Upper lobe of left lung (tissue), 6 donors: ENCODE measurements at regions not wholly inside any gene's neighbourhood (a gene's known extent, or its start where the extent isn't known, plus 50 kb on each side); places are given as distances from the start of the nearest gene placed in this dataset.
"Not testable (repeated sequence)": the region's sequence is repeated elsewhere in the genome, so short reads cannot be mapped to it uniquely, and the experiment has no call there.

Experiments
- ATAC-seq, 2 donors: fragments of 200-7000 bp; cut with Tn5 transposase; one replicate each; pipeline ENCODE4 v1.9.1; 2022; ENCODE audit warnings: mild to moderate bottlenecking in 2 of 2, moderate library complexity in 2 of 2; ENCODE audit not compliant: low FRiP score in 2 of 2
- DNase-seq, 2 donors: peaks; one replicate each; pipeline ENCODE4 v3.0.0-alpha.2; 2019 to 2020
- H3K27ac ChIP-seq, 4 donors: fragments of 200-600 bp; sonication (generic); one replicate each; pipeline ENCODE4 v1.5.1; 2016 to 2019
- H3K27me3 ChIP-seq, 4 donors: fragments of 200-600 bp; sonication (generic); one replicate each; pipeline ENCODE4 v1.5.1; 2017 to 2019
- H3K36me3 ChIP-seq, 4 donors: fragments of 200-600 bp; sonication (generic); one replicate each; pipeline ENCODE4 v1.5.1; 2016 to 2019
- H3K4me1 ChIP-seq, 4 donors: fragments of 200-600 bp; sonication (generic); one replicate each; pipeline ENCODE4 v1.5.1; 2018 to 2019
- H3K4me3 ChIP-seq, 4 donors: fragments of 200-600 bp; sonication (generic); one replicate each; pipeline ENCODE4 v1.5.1; 2017 to 2019; ENCODE audit warnings: mild to moderate bottlenecking in 2 of 4, moderate library complexity in 1 of 4
- H3K9me3 ChIP-seq, 4 donors: fragments of 200-600 bp; sonication (generic); one replicate each; pipeline ENCODE4 v1.5.1; 2018 to 2019
- EP300 ChIP-seq, 4 donors: sonication (generic); formaldehyde crosslinking; IDR thresholded peaks; one replicate each; pipeline ENCODE4 v1.5.1; 2017; ENCODE audit warnings: antibody characterized with exemption in 4 of 4, control low read depth in 2 of 4
- POLR2A ChIP-seq, 4 donors: fragments of 450-650 bp; IDR thresholded peaks; one replicate each; pipeline ENCODE4 v1.5.1; 2016 to 2017; ENCODE audit warnings: antibody characterized with exemption in 4 of 4, mild to moderate bottlenecking in 2 of 4
- POLR2AphosphoS5 ChIP-seq, 2 donors: sonication (generic); formaldehyde crosslinking; IDR thresholded peaks; one replicate each; pipeline ENCODE4 v1.5.1; 2017; ENCODE audit warnings: antibody characterized with exemption in 2 of 2
- WGBS, 2 donors: methylation state at CpG; one replicate each; pipeline ENCODE4 v1.1.5; 2017 to 2018; 5-methylcytosine and 5-hydroxymethylcytosine counted together
- TF ChIP-seq, protein P1 (sequence below), 6 experiments: fragments of 450-650 bp in 4 of 6; fragments of 200-600 bp in 2 of 6; sonication (generic) in 2 of 6; IDR thresholded peaks; one replicate each; pipeline ENCODE4 v1.5.1; 2016 to 2019; ENCODE audit warnings: antibody characterized with exemption in 6 of 6
- donor health status: DM: no; HTN: no; CAD: no; lungs with moderate emphysema.
- donor health status: DM: no; HTN: yes; CAD: no; lungs with severe emphysema.

DNA sequence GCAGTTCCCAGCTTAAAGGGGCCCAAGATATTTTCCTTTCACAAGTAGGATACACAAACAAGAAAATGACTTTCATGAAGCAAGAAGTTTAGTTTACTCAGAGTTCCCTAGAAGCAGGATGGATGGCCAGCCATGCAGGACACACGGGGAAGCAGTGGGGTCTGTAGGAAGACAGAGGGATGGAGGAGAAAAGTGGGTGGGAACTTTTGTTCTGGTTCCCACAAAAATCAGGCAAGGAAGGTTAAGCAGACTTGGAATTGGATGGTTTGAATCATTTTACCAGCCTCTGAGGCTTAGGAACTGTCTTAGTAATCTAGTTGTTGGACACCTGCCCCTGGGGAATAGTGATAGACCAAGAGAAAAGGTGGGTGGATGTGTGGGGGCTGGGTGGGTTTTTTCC lies 263.3 kb upstream of the VSTM2A start:
- H3K9me3 ChIP-seq, result peaks cover 0 to 8% (median 0%) of the 10 kb centered on the region in 4 donors
- no peaks in the 10 kb centered on the region for H3K36me3 ChIP-seq
- no peak overlapping the region for H3K4me3 ChIP-seq
- no peaks in the 10 kb centered on the region for H3K27me3 ChIP-seq
- ATAC-seq (no peak), DNase-seq (no peak)
- TF ChIP-seq POLR2AphosphoS5 (IDR thresholded peaks at IDR 0.05) (no peak), EP300 (IDR thresholded peaks at IDR 0.05) (no peak), POLR2A (IDR thresholded peaks at IDR 0.05) (no peak)
- TF ChIP-seq, protein P1, sequence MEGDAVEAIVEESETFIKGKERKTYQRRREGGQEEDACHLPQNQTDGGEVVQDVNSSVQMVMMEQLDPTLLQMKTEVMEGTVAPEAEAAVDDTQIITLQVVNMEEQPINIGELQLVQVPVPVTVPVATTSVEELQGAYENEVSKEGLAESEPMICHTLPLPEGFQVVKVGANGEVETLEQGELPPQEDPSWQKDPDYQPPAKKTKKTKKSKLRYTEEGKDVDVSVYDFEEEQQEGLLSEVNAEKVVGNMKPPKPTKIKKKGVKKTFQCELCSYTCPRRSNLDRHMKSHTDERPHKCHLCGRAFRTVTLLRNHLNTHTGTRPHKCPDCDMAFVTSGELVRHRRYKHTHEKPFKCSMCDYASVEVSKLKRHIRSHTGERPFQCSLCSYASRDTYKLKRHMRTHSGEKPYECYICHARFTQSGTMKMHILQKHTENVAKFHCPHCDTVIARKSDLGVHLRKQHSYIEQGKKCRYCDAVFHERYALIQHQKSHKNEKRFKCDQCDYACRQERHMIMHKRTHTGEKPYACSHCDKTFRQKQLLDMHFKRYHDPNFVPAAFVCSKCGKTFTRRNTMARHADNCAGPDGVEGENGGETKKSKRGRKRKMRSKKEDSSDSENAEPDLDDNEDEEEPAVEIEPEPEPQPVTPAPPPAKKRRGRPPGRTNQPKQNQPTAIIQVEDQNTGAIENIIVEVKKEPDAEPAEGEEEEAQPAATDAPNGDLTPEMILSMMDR (IDR thresholded peaks at IDR 0.05), result no peak
- WGBS, 2 donors, result 23 to 59% methylated on average over 1 of the region's 1 CpG
- H3K4me1 ChIP-seq, result no peaks in the 10 kb centered on the region
- no peak overlapping the region for H3K27ac ChIP-seq

DNA sequence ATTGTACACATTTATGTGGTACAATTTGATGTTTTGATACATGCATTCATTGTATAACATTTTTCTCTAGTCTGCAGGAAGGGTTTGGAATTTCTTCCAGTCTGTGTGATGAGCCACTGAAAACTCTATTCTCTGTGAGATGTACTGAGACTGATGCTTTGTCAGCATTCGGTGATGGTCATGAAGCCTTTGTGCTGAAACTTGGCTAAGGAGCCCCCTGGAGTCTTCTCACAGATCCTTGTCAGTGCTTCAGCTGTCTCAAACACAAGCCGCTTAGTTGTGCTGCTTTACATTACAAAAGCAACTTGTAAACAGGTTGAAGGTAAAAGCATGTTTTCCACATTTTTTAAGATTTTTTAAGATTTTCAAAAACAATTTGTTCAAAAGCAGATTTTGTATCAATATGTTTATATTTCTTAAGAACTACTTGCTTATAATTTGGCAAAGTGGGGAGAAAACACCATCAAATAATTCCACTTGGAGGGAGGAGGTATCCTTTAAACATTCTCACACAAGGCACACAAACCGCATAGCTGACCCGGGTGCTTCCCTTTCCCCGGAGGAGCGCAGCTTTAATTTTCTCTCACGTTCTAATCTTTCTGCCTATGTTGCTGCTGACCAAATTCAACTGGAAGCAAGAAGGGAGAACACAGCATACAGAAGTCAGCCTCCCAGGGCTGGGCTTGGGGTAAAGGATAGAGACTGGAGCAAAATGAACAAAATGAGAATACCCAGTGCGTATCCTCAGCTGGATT lies 249.8 kb upstream of the VSTM2A start:
- H3K4me1 ChIP-seq, result no peaks in the 10 kb centered on the region
- H3K27ac ChIP-seq, result no peak overlapping the region
- peaks cover 0 to 5% (median 0%) of the 10 kb centered on the region in 4 donors for H3K9me3 ChIP-seq
- no peak overlapping the region for H3K4me3 ChIP-seq
- 34 to 40% methylated on average over 8 of the region's 8 CpGs for WGBS, 2 donors
- no peak for DNase-seq
- no peak for ATAC-seq
- TF ChIP-seq, protein P1 (IDR thresholded peaks at IDR 0.05), result no peak
- no peak for TF ChIP-seq POLR2AphosphoS5 (IDR thresholded peaks at IDR 0.05)
- no peak for TF ChIP-seq POLR2A (IDR thresholded peaks at IDR 0.05)
- no peak for TF ChIP-seq EP300 (IDR thresholded peaks at IDR 0.05)
- no peaks in the 10 kb centered on the region for H3K36me3 ChIP-seq
- no peaks in the 10 kb centered on the region for H3K27me3 ChIP-seq

DNA sequence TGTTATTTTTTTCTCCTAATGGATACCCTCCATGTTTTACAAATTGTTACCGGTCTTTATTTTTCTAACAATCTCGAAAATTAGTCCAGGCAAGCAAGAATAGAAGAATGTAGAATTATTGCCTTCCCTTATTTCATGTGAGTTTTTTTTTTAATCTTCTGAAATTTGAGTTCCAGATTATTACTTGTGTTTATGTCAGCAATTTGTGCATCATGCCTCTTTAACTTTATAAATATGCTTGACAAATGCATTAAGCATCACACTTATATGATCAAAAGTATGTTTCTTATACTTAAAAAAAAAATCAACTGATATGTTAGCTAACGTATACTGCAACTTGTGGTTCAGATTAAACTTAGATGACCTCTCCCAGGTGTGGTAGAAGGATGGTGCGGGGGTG lies 242.7 kb upstream of the VSTM2A start:
- 70 to 74% methylated on average over 4 of the region's 4 CpGs for WGBS, 2 donors
- H3K27me3 ChIP-seq, result no peaks in the 10 kb centered on the region
- ATAC-seq, result no peak
- no peaks in the 10 kb centered on the region for H3K4me1 ChIP-seq
- H3K4me3 ChIP-seq, result no peak overlapping the region
- no peak for DNase-seq
- no peak for TF ChIP-seq POLR2A (IDR thresholded peaks at IDR 0.05)
- TF ChIP-seq, protein P1 (IDR thresholded peaks at IDR 0.05), result no peak
- peaks cover 0 to 5% (median 0%) of the 10 kb centered on the region in 4 donors for H3K9me3 ChIP-seq
- no peak overlapping the region for H3K27ac ChIP-seq
- no peaks in the 10 kb centered on the region for H3K36me3 ChIP-seq

DNA sequence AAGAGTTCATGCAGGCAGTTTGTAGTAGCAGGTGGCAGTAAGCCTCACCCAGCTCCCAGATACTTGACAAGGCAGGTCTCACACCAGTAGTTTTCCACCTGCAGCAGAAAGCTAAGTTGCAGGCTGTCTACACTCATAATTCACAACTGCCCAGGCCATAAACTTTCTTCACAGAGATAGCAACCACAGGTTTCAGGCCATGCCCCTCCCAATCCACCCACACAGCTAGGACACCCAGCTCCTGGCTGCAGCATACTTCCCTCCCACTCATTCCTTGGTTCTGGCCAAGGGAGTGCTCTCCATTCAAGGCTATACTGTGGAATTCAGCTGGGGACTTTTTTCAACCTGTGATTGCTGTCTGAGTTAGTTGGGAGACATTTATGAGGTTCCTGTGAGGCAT lies 226.2 kb upstream of the VSTM2A start:
- H3K4me3 ChIP-seq, H3K36me3 ChIP-seq, H3K9me3 ChIP-seq, ATAC-seq, H3K4me1 ChIP-seq, H3K27me3 ChIP-seq, H3K27ac ChIP-seq, DNase-seq: not testable (repeated sequence)

DNA sequence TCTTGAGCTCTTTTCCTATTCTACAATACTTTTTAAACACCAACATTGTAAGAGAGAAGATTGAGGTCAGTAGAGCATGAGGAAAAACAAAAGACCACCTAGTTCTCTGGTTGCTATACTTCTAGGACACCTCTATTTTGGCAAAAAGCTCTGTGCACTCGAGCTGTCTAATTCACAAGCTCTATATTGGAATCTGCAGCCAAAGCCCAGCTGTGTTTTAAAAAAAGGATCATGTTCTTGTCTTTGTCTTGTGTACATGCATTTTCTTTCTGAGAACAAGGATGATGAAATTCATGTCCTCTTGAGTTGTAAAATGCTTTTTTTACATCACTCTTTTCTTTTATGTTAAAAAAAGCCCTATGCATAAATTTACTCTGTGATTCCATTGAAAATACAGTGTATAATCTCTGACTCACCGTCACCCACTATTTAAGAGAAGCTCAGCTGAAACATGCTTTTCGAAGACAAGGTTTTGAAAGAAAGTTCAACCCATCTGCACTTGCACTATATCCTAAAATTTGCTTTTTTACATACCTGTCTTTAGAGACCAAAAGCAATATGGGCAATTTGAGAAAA lies 215.5 kb upstream of the VSTM2A start:
- Histone ChIP-seq H3K4me1 (no peaks in the 10 kb centered on the region), H3K9me3 (peaks cover 0 to 11% (median 0%) of the 10 kb centered on the region in 4 donors), H3K27ac (no peak overlapping the region), H3K36me3 (no peaks in the 10 kb centered on the region), H3K27me3 (no peaks in the 10 kb centered on the region), H3K4me3 (no peak overlapping the region)
- WGBS, 2 donors, result 64 to 66% methylated on average over 3 of the region's 3 CpGs
- TF ChIP-seq EP300 (IDR thresholded peaks at IDR 0.05) (no peak), POLR2A (IDR thresholded peaks at IDR 0.05) (no peak), POLR2AphosphoS5 (IDR thresholded peaks at IDR 0.05) (no peak)
- TF ChIP-seq, protein P1 (IDR thresholded peaks at IDR 0.05), result no peak
- no peak for DNase-seq
- no peak for ATAC-seq
